ENCODE measurements at regions not wholly inside any gene's neighbourhood (a gene's known extent, or its start where the extent isn't known, plus 50 kb on each side); places are given as distances from the start of the nearest gene placed in this dataset.

DNA sequence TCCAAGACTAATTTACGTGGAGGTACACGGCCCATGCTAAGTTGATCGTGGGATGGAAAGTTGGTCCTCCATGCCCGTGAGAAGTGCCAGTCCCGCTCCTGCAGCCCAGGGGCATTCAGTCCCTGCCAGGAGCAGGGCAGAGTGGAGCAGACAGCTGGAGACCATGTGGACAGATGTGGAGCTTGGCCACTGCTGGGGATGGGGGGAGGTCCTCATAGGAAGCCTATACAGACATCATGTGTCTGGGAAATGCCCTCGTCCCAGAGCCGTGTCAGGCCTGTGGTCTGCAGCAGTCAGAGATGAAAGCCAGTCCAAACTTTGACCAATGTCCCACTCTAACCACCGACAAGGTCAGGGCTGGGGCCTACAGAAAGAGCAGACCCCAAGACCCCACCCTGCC is 118.4 kb downstream of the CPZ start:
- peak; percentile 48 for DNase-seq

DNA sequence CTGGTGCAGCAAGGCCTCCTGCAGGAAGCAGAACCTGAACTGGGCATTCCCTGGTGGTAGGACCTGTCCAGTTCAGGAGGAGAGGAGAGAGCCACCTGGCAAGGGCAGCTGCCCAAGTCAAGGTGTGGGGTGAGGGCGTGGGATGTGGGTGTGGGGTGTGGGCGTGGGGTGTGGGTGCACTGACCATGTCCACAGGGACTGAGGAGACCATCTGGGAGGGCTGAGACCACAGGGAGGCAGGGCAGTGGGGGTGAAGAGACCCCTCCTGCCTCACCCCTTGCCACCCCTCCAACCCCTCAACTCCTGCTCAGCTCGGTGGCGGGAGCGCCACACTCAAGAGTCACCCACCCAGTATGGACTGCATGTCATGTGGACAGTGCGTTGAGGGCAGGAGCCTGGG is 117.9 kb downstream of the CPZ start:
- DNase-seq: peak; percentile 39

DNA sequence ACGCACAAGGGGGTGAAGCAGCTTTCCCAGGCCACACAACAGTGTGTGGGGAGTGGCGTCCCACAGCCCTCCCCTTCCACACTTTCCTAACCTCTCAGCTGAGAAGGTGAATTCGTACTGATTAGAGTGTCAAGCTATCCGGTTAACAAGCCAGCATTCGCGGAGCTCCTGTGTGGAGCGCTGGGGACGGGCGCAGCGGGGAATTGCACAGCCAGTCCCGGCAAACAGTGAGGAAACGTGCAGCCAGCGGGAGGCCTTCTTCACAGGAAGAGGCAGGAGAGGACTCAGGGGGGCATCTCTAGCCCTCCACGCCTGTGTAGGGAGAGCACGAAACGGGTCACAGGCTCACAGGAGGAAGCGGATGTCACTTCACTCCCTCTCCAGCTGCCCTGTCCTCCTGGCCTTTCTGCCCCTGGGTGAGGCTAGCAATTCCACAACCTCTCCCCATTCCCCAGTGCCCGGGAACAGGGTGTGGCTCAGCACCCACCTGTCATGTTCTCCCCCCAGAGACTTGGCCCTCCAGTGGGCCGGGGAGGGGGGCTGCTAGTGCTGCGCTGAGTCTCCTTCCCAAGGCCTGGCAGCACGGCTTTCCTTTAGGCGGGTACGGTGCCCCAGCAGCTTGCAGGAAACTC is 117.3 kb downstream of the CPZ start:
- DNase-seq: no peak

DNA sequence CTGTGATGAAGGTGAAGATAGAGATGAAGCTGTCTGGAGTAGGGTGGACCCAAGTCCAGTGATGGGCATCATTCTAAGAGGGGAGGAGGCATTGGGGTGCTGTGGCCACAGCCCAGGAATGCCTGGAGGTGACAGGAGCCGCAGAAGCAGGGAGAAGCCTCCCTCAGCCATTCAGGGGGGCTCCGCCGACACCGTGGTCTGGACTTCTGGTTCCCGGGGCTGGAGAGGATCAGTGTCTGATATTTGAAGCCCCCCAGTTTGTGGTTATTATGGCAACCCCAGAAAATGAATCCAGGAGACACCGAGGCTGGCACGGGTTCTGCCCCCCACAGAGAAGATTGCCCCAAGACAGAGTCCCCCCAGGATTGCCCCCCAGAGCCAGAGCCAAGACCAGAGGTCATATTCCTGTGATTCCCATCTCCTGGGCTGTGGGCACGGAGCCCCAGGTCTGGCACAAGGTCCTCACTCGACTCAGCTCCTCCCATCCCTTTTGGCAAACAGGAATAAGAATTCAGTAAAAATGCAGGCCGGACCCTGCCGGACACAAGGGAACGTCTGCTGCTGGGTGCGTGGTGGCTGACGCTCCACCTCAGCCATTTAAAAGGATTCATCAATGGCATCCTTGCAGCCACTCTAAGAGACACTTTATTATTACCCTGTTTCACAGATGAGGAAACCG is 116.6 kb downstream of the CPZ start:
- DNase-seq: peak; percentile 43

DNA sequence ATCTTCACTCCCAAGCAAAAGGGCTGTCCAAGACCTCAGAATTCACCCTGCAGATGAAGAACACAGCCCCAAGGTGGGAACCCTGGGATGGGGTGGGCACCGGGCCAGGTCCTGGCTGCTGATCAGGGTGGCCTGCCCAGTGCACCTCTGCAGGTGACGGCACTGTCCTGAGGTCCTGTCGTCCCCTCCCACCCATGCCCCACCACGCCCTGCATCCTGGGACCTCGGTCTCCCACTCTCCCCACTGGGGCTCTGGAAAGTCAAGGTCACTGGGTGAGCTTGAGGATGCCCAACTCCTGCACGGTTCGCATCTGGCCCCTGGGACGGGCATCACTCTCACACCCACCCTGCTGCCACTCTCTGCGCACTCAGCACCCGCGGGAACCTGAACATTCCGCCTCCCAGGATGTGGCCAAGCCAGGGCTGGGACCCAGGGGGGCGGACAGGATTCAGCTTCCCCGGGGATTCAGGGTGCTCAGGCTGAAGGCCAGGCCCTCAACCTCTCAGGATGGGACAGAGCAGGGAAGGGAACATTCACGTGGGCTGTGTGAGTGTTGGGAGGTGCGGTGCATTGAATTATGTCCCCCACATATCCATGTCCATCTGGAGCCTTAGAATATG is 115.9 kb downstream of the CPZ start:
- DNase-seq: peak; percentile 56

DNA sequence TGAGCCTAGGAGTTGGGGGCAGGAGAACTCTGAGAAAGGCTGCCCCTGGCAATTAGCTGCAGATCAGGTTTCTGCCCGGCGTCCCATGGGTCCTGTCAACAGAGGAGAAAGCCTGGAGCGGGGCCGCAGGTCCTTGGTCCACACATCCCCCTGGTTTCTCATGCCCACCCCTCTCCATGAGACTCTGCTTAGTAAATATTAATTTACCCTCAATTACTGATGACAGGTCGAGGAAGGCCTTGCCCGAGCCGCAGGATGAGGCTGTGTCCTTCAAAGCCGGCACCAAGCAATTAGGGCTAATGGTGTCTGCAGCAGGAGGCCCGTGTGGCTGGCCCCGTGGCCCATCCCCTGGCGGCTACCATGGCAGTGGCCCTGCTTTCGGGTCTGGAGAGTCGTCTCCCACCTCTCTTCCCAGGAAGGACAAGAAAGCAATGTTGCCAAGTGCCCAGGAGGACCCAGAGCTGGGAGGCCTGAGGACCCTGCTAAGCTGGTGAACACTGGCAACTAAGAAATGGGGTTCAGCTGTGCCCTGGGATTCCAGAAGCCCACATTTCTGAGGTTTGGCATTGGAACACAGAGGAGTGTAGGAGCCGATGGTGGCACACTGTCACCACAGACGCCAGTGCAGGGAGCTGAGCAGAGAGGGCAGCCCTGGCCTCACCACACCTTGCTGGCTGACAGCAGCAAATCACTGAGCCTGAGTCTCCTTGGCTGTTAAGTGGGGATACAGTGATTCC is 114.6 kb downstream of the CPZ start:
- DNase-seq: peak; percentile 39

DNA sequence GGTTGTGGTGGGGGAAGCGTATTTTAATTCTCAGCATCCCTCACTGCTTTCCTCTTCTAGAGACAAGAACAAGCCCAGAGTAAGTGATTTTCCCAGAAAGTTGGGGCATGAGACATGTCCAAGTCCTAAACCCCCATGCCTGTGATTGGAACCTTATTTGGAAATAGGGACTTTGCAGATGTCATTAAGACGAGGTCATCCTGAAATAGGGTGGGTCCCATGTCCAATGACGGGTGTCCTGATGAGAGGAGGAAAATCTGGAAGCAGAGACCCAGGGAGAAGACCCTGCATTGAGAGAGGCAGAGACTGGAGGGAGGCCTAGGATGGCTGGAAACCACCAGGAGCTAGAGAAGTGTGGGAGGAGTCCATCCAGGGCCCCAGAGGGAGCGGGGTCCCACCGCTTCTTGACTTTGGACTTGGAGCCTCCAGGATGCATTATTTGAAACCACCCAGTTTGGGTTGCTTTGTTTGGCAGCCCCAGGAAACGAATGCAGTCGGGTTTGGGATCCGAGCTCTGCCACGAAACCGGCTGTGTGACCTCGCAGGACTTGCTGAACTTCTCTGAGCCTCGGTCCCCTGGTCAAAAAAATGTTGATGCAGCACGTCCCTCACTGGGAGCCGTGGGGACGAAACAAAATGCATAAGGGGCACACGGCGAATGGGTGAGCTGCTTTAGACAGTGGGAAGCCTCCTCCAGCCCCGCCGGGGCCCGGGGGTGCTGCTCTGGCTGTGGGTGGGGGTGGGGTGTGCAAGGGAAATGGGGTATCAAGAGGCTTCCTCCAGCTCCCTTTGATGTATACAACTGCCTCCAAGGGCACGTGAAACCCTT is 113.9 kb downstream of the CPZ start:
- DNase-seq: peak; percentile 31

DNA sequence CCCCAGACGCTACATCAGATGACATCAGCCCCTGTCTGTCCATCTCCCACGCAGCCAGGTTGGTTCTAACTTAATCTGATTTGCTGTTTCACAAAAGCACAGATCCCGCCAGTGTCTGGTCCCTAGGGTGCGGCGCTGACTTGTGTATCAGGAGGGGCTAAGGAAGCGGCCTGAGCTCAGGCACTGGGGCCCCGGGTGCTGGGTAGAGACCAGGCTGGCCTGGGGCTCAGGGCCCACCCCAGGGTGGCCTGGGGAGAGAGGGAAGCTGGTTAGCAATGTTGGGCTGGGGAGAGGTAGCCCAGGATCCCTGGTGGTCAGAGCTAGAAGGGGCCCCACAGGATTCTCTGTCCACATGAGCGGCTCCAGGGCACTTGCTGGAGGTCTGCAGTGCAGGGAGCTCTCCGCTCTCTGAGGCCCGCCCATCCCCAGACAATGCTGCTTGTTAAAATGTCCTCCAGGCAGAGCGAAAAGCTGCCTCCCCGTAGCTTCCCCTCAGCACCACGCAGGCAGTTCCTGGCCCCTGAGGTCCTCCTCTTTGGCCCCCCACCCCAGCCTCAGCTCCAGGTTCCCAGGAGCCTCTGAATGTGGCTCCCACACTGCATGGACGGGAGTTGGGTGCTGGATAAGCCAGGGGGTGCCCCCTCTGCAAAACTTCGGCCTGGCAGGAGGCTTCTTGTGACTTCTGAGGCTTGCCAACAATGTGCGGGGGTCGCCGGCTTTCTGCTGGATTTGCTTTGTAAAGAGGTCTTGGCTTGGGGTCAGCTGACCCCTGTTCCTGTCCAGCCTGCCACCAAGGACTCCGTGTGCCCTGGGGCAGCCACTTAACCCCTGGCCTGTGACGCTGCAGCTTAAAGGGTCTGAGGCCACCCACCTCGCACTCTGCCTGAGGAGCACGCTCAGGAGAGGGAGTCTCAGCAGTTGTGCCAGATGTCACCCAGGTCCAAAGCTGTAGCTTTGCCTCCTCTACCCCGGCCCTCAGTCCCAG is 112.9 kb downstream of the CPZ start:
- peak; percentile 42 for DNase-seq

DNA sequence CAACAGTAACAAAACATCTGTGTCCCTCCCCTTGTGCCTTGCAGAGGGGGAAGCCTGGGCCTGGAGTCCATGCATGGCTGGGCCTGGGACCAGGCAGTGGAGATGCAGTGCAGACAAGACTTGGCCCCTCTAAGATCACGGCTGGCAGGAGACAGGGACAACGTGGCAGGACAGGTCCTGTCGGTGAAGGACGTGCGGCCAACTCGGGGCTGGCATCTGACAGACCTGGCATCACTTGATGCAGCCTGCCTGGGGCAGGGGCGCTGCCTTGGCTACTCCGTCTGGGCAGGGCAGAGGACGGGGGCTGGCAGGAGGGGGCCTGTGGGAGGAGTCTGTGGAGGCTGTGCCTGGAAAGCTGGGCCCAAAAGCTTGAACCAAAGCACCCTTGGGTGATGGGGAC is 112.1 kb downstream of the CPZ start:
- peak; percentile 49 for DNase-seq

DNA sequence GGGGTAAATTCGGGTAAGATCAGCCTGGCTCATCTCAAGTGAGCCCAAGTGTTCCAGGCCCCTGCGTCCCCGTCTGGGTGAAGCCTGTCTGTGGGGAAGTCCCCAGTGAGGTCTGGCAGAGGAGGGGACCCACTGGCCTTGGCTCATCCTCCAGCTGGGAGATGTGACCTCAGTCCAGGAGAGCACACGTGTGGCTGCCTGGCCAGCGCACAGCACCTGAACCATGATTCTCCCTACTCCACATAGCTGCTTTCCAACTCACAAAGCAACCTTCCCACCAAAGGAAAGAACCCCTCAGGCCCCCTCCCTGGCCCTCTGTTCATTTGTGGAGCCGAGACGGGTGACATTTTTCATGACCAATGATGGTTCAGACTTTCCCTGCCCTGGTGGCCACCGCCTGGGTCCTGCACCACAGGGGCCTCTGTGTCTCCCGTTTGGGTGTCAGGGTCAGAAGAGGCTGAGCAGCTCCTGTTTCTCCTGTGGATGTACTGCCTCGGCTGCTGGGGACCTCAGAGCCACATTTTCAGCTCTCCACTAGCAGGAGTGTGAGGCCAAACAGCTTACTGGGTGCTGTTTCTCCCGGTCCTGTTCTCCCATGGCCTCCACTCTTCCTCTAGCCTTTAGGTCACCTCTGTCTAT is 111.4 kb downstream of the CPZ start:
- peak; percentile 46 for DNase-seq

DNA sequence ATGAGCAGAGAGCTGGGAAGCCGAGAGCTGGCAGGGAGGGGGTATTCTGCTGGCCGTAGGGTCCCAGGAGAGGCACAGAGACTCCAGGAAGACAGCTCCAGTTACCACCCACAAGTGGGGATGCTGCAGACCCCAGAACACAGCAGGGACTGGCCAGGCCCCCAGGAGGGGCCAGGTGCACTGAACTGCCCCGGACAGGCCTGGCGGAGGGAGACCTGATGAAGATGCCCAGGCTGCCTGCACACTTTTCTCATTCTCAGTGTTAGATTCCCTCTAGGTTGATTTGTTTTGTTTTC is 110.8 kb downstream of the CPZ start:
- peak; percentile 44 for DNase-seq

DNA sequence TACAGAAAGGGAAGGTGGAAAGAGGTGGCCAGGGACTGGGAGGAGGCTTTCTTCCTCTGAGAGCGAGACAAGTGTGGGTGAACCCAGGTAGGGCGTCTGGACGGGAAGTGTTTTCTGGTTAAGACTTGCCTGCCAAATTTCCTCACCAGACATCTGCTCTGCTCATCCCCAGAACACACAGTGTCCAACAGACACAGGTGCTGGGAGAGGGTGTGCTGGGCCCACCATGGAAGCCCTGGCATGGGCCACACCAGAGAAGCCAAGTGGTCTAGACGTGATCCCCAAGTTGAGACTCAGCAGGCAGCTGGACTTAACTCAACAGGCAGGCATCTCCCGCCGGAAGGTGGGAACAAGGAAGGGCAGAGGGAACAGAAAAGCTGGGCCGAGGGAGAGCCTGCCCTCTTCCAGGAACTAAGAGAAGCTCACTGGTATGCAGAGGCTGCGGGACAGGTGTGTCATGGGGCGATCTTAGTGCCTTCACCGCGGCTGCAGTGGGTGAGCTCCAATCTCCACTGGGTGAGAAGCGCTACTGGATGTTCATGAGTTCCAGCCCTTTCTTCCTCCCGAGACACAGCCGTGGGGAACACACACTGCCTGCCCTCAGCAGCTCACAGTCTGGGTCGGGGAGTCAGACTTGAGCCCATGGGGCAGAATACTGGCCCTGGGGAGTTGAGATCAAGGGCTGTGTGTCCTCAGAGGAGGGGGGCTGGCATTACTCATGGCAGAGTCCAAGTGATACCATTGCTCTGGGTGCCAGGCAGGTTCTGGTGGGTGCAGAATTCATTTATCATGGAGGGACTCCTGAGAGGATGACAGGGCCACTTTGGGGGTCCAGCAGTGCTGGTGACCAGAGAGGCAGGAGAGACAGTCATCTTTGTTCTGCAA is 110.2 kb downstream of the CPZ start:
- peak; percentile 43 for DNase-seq

DNA sequence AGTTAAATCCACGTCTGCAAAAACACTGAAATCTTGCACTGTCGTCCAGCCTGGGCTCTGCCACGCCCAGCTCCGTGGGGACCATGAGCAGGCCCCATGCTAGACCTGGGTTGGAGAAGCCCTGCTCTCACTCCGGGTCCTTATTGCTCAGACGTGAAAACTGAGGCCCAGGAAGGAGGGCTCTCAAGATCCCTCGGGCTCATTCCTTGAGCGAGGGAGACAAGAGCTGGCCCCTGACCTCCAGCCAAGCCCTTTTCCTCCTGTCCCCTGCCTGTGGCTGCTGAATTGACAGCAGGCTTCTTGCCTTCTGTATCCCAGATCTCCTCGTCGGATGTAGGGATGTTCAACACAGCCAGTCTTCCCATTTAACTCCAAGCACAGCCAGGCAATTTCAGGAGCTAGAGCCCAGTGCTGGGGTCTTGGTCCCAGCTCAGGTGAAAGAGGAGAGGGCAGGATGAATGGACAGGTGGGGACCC is 109.5 kb downstream of the CPZ start:
- DNase-seq: peak; percentile 37

DNA sequence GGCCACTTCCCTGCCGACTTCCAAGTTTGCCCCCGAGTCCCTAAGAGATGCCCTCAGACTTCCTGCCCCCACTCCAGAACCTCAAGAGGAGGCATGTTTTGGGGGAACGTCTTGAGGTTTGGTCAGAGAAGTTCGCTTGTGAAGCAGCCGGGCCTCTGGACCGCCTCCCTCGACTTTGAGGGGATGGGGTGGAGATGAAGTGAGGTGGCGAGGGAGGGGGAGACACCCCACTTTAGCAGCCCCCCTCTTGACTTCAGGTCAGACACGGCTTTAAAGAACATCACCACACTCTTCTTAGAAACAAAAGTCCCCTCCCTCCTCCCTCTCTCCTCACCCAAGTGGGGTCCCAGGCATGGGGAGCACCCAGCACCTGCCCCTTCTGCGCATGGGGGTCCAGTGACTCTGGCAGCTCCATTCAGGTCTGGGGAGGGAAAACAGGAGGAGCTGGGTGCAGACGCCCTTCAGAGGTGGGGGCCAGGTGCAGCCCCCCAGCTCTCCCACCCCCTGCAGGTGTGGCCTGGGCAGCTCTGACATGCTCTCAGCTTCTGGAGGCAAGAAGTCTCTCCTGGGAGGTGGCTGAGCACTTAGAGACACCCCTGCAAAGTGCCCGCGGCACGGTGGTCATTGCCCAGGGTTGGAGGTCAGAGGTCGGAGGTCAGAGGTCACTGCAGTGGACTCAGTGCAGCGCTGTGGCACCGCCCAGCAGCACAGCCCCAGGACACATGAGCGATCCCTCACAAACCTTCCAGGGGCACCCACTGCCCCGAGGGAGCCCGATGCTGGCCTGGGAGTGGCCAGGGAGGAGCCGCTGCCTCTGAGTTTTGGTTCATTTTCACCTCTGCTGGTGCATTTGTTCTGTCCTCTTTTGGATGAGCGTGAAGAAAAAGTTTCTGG is 108.8 kb downstream of the CPZ start:
- peak; percentile 49 for DNase-seq

DNA sequence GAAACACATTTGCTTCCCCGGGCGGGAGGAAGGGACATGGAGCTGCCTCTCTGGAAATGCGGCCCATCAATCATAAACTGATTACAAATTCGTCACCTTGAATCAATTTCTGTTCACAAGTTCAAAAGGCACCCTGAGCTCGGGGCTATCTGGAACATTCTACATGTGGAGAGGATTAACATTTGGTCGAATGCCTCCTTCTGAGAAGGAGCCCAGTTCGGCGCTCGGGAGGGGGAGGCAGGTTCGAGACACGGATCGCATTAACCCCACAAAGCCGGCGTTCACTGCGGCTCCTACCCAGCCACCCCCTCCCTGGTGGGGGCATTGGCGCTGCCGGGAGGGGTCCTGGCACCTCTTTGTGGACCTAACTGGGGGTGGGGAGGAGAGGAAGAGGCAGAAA is 108.0 kb downstream of the CPZ start:
- peak; percentile 57 for DNase-seq

DNA sequence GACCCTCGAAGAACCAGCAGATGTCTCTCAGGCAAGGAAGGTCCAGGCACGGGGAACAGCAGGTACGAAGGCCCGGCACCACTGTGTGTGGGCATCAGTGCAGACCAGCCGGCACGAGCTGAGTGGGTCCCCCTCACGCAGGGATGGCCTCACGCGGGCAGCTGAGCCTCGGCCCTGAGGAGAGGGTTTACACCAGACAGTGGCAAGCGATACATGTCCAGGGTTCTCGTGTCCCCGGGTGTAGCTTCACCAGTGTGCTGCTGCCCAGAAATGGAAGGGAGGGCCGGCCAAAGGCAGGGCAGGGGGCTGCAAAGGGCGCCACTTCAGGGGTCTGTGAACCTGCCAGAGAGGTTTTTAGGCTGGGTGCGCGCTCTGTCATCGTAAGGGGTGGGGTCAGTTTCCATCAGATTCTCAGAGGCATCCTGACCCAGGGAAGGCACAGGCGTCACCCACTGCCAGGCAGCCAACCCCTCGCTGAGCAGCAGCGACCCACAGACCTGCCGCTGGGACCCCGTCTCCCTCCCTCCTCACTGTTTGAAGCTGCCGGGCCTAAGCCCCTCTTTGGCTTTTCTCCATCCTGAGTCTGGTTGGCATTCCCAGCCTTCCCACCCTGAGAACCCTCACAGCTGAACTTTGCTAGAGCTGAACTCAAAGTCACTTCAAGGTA is 107.0 kb downstream of the CPZ start:
- DNase-seq: peak; percentile 62

DNA sequence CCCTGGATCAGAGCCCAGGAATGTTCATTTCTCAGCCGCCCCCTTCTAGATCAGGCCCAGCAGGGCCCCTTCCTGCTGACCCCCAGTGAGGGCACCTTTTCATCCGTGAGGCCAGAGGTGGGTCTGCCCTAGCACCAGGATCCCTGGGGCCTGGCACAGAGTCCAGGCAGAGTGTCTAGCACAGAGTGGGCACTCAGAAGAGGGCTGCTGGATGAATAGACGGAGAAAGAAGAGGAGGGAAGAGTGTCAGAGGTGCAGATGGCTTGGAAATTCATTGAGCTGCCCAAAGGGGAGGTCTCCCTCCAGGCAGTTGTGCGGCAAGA is 106.5 kb downstream of the CPZ start:
- no peak for DNase-seq

DNA sequence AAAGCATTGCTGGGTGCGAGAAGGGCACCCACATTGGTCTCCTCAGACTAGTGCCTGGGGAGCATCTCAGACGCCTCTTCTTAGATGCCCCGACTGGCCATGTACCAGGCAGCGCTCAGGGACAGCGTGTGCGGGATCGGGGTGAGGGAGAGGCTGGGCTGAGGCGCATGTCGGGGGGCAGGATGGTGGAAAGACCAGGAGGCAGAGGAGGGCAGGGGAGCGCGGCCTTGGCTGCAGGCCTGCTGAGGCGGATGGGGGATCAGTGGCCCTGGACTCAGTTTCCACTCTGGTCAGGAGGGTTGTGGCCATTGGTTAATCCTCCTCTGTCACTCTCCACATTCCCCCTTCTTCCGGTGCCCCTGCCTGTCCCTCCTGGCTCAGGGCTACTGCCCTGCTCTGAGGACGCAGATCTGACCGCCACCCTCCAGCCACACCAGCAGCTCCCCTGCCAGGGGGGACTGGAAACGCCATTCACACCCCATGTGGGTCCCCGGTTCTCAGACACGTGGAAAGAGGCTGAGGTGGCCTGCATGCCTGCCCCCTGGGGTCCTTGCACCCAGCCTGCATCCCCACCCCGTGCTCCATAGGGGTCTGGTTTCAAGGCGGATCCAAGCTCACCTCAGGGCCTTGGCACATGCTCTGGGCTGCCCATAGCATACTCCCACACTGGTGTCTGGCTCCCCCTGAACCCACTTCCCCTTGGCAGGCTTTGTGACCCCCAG is 105.9 kb downstream of the CPZ start:
- peak; percentile 51 for DNase-seq
